WTC11 (cell line): ENCODE measurements at regions not wholly inside any gene's neighbourhood (a gene's known extent, or its start where the extent isn't known, plus 50 kb on each side); places are given as distances from the start of the nearest gene placed in this dataset.

Experiments used
- EMX1 ChIP-seq: fragments of 250-450 bp; sonication (Bioruptor Pico); IDR thresholded peaks from 2 replicates; pipeline ENCODE4 v1.8.0; 2021; ENCODE audit warnings: mild to moderate bottlenecking
- FOXP1 ChIP-seq: sonication (generic); formaldehyde crosslinking; IDR thresholded peaks from 2 replicates; pipeline ENCODE4 v1.8.0; 2022; ENCODE audit warnings: missing genetic modification reagents, mild to moderate bottlenecking, moderate library complexity, borderline replicate concordance
- GRHL2 ChIP-seq: fragments of 250-450 bp; sonication (Bioruptor Pico); IDR thresholded peaks from 2 replicates; pipeline ENCODE4 v1.8.0; 2022; ENCODE audit warnings: mild to moderate bottlenecking, moderate library complexity; ENCODE audit not compliant: insufficient replicate concordance, severe bottlenecking
- RELA ChIP-seq: sonication (generic); formaldehyde crosslinking; IDR thresholded peaks from 2 replicates; pipeline ENCODE4 v1.8.1; 2022; ENCODE audit warnings: missing genetic modification reagents, mild to moderate bottlenecking, borderline replicate concordance
- ZNF423 ChIP-seq: fragments of 250-450 bp; sonication (Bioruptor Pico); IDR thresholded peaks from 2 replicates; pipeline ENCODE4 v2.1.2; 2022; ENCODE audit warnings: mild to moderate bottlenecking, moderate library complexity
- TF ChIP-seq, protein P1 (sequence below): sonication (generic); formaldehyde crosslinking; IDR thresholded peaks from 2 replicates; pipeline ENCODE4 v1.8.1; 2023; ENCODE audit warnings: mild to moderate bottlenecking, missing genetic modification reagents, borderline replicate concordance
- TF ChIP-seq, protein P2 (sequence below): fragments of 200-600 bp; IDR thresholded peaks from 2 replicates; pipeline ENCODE4 v1.8.0; 2022; ENCODE audit warnings: antibody characterized with exemption
- TF ChIP-seq, protein P3 (sequence below): sonication (generic); formaldehyde crosslinking; IDR thresholded peaks from 2 replicates; pipeline ENCODE4 v1.8.1; 2023; ENCODE audit warnings: mild to moderate bottlenecking, moderate library complexity, missing genetic modification reagents
- TF ChIP-seq, protein P4 (sequence below): sonication (generic); formaldehyde crosslinking; IDR thresholded peaks from 2 replicates; pipeline ENCODE4 v1.8.1; 2022; ENCODE audit warnings: missing genetic modification reagents, borderline replicate concordance
- TF ChIP-seq, protein P5 (sequence below): sonication (generic); formaldehyde crosslinking; IDR thresholded peaks from 2 replicates; pipeline ENCODE4 v1.8.0; 2022; ENCODE audit warnings: mild to moderate bottlenecking, missing genetic modification reagents

DNA sequence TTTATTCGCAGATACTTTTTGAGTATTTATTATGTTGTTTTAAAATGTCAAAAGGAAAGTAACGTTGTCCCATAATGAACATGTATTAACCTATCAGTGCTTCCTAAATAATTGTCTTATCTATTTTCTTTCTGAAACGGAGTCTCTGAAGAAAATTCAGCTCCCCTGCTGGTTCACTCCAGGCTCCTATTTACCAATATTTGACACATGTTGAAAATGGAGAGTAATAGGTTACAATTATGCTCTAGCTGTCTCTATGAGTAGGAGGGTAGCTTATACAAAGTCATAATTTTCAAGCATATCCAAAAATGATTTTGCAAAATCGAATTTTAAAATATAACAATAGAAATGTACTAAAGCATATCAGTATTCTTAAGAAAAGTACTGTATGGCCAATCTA, 844.1 kb downstream of the CDH18 start:
- TF ChIP-seq ZNF423 (CRISPR knock-in tag), result no peak
- TF ChIP-seq, protein P1, sequence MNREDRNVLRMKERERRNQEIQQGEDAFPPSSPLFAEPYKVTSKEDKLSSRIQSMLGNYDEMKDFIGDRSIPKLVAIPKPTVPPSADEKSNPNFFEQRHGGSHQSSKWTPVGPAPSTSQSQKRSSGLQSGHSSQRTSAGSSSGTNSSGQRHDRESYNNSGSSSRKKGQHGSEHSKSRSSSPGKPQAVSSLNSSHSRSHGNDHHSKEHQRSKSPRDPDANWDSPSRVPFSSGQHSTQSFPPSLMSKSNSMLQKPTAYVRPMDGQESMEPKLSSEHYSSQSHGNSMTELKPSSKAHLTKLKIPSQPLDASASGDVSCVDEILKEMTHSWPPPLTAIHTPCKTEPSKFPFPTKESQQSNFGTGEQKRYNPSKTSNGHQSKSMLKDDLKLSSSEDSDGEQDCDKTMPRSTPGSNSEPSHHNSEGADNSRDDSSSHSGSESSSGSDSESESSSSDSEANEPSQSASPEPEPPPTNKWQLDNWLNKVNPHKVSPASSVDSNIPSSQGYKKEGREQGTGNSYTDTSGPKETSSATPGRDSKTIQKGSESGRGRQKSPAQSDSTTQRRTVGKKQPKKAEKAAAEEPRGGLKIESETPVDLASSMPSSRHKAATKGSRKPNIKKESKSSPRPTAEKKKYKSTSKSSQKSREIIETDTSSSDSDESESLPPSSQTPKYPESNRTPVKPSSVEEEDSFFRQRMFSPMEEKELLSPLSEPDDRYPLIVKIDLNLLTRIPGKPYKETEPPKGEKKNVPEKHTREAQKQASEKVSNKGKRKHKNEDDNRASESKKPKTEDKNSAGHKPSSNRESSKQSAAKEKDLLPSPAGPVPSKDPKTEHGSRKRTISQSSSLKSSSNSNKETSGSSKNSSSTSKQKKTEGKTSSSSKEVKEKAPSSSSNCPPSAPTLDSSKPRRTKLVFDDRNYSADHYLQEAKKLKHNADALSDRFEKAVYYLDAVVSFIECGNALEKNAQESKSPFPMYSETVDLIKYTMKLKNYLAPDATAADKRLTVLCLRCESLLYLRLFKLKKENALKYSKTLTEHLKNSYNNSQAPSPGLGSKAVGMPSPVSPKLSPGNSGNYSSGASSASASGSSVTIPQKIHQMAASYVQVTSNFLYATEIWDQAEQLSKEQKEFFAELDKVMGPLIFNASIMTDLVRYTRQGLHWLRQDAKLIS (CRISPR knock-in tag), result no peak
- TF ChIP-seq, protein P2, sequence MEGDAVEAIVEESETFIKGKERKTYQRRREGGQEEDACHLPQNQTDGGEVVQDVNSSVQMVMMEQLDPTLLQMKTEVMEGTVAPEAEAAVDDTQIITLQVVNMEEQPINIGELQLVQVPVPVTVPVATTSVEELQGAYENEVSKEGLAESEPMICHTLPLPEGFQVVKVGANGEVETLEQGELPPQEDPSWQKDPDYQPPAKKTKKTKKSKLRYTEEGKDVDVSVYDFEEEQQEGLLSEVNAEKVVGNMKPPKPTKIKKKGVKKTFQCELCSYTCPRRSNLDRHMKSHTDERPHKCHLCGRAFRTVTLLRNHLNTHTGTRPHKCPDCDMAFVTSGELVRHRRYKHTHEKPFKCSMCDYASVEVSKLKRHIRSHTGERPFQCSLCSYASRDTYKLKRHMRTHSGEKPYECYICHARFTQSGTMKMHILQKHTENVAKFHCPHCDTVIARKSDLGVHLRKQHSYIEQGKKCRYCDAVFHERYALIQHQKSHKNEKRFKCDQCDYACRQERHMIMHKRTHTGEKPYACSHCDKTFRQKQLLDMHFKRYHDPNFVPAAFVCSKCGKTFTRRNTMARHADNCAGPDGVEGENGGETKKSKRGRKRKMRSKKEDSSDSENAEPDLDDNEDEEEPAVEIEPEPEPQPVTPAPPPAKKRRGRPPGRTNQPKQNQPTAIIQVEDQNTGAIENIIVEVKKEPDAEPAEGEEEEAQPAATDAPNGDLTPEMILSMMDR, result no peak
- no peak for TF ChIP-seq RELA
- TF ChIP-seq GRHL2 (CRISPR knock-in tag), result no peak
- TF ChIP-seq, protein P3, sequence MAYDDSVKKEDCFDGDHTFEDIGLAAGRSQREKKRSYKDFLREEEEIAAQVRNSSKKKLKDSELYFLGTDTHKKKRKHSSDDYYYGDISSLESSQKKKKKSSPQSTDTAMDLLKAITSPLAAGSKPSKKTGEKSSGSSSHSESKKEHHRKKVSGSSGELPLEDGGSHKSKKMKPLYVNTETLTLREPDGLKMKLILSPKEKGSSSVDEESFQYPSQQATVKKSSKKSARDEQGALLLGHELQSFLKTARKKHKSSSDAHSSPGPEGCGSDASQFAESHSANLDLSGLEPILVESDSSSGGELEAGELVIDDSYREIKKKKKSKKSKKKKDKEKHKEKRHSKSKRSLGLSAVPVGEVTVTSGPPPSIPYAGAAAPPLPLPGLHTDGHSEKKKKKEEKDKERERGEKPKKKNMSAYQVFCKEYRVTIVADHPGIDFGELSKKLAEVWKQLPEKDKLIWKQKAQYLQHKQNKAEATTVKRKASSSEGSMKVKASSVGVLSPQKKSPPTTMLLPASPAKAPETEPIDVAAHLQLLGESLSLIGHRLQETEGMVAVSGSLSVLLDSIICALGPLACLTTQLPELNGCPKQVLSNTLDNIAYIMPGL, result no peak
- TF ChIP-seq FOXP1, result no peak
- TF ChIP-seq, protein P4, sequence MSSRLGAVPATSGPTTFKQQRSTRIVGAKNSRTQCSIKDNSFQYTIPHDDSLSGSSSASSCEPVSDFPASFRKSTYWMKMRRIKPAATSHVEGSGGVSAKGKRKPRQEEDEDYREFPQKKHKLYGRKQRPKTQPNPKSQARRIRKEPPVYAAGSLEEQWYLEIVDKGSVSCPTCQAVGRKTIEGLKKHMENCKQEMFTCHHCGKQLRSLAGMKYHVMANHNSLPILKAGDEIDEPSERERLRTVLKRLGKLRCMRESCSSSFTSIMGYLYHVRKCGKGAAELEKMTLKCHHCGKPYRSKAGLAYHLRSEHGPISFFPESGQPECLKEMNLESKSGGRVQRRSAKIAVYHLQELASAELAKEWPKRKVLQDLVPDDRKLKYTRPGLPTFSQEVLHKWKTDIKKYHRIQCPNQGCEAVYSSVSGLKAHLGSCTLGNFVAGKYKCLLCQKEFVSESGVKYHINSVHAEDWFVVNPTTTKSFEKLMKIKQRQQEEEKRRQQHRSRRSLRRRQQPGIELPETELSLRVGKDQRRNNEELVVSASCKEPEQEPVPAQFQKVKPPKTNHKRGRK, result no peak
- TF ChIP-seq EMX1, result no peak
- TF ChIP-seq, protein P5, sequence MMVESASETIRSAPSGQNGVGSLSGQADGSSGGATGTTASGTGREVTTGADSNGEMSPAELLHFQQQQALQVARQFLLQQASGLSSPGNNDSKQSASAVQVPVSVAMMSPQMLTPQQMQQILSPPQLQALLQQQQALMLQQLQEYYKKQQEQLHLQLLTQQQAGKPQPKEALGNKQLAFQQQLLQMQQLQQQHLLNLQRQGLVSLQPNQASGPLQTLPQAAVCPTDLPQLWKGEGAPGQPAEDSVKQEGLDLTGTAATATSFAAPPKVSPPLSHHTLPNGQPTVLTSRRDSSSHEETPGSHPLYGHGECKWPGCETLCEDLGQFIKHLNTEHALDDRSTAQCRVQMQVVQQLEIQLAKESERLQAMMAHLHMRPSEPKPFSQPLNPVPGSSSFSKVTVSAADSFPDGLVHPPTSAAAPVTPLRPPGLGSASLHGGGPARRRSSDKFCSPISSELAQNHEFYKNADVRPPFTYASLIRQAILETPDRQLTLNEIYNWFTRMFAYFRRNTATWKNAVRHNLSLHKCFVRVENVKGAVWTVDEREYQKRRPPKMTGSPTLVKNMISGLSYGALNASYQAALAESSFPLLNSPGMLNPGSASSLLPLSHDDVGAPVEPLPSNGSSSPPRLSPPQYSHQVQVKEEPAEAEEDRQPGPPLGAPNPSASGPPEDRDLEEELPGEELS, result no peak
